Spinal cord (tissue), 9 donors: ENCODE measurements at regions not wholly inside any gene's neighbourhood (a gene's known extent, or its start where the extent isn't known, plus 50 kb on each side); places are given as distances from the start of the nearest gene placed in this dataset.

Experiments used
- DNase-seq, 6 donors: peaks; one replicate each; pipeline versions ENCODE4 v3.0.0 to v3.0.0-alpha.2; 2013 to 2015; ENCODE audit warnings: low spot score in 6 of 6, low read depth in 4 of 6
- H3K27ac ChIP-seq: one replicate; pipeline ENCODE4 v1.5.1; 2013; ENCODE audit warnings: low read depth, low read length, control low read depth
- H3K27me3 ChIP-seq: one replicate; pipeline ENCODE4 v1.6.1; 2013; ENCODE audit warnings: low read length; ENCODE audit not compliant: control insufficient read depth, insufficient read depth
- H3K36me3 ChIP-seq: one replicate; pipeline ENCODE4 v1.6.1; 2013; ENCODE audit warnings: low read length; ENCODE audit not compliant: control insufficient read depth, insufficient read depth
- H3K4me1 ChIP-seq: one replicate; pipeline ENCODE4 v1.6.1; 2013; ENCODE audit warnings: low read length; ENCODE audit not compliant: control insufficient read depth, insufficient read depth
- H3K4me3 ChIP-seq: one replicate; pipeline ENCODE4 v1.5.1; 2013; ENCODE audit warnings: low read depth, low read length, control low read depth
- H3K9me3 ChIP-seq: one replicate; pipeline ENCODE4 v1.6.1; 2013; ENCODE audit warnings: low read length; ENCODE audit not compliant: control insufficient read depth, insufficient read depth
- WGBS: methylation state at CpG from one replicate; pipeline ENCODE4 v1.1.5; 2013; ENCODE audit warnings: missing lambda C conversion rate; ENCODE audit not compliant: insufficient coverage; 5-methylcytosine and 5-hydroxymethylcytosine counted together
- donor health status: healthy.

DNA sequence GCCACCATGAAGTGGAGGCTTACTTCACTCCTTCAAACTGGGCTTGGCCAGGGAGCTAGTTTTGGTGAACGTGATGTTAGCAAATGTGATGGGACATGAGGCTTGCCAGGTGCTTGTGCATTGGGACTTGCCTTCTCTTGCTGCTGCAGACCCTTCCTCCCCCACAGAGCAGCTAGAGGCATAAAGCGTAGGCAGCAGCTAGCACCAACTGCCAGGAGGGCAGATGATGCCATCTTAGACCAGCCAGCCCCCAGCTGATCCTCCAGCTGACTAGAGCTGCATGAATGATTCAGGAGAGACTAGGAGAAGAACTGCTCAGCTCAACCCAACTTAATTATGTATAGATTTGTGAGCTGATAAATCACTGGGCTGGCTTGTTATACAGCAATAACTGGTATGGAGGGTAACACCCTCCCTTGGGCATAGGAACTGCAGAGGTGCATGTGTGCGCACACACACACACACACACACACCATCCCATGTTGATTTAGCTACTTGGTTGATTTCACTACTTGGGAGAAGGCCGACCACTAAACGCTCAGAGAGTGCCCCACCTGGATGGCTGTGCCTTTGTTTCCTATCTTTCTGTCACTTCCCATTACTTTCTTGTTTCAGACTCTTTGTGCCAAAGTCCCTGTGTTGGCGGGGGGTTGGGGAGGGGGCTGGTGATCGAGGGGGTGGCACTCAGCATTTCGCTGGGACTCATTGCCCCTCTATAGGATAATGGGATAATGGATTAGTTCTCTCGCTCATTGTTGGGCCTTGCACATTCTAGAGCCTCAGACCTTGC lies 202.8 kb downstream of the ADAMTS15 start:
- Histone ChIP-seq H3K4me1 (peaks cover 17% of the 10 kb centered on the region), H3K27ac (no peak overlapping the region), H3K4me3 (no peak overlapping the region), H3K9me3 (no peaks in the 10 kb centered on the region), H3K27me3 (no peaks in the 10 kb centered on the region), H3K36me3 (no peaks in the 10 kb centered on the region)
- peak in 1 of 6 donors; percentile 62 for DNase-seq
- WGBS: 100% methylated on average over 2 of the region's 9 CpGs

- no peak overlapping the region for H3K27ac ChIP-seq
- DNase-seq: no peak
- peaks cover 17% of the 10 kb centered on the region for H3K4me1 ChIP-seq
- H3K9me3 ChIP-seq: no peaks in the 10 kb centered on the region
- no peaks in the 10 kb centered on the region for H3K27me3 ChIP-seq
- H3K36me3 ChIP-seq: no peaks in the 10 kb centered on the region
- no peak overlapping the region for H3K4me3 ChIP-seq
- WGBS: no CpG with 5 or more reads among the region's 3 CpGs
Observed at GRCh38 chr11:130652671-130653335, 204.4 kb downstream of the ADAMTS15 start.

- DNase-seq: peak in 2 of 6 donors; percentile 89 to 91
- Histone ChIP-seq H3K4me1 (peaks cover 14% of the 10 kb centered on the region), H3K36me3 (no peaks in the 10 kb centered on the region), H3K27ac (no peak overlapping the region), H3K4me3 (no peak overlapping the region), H3K9me3 (no peaks in the 10 kb centered on the region), H3K27me3 (no peaks in the 10 kb centered on the region)
- WGBS: 58% methylated on average over 1 of the region's 5 CpGs
Observed at GRCh38 chr11:130653838-130654636, 205.6 kb downstream of the ADAMTS15 start.

- DNase-seq: no peak
- no peaks in the 10 kb centered on the region for H3K36me3 ChIP-seq
- no peak overlapping the region for H3K27ac ChIP-seq
- H3K4me3 ChIP-seq: no peak overlapping the region
- WGBS: 100% methylated on average over 1 of the region's 2 CpGs
- H3K27me3 ChIP-seq: no peaks in the 10 kb centered on the region
- H3K9me3 ChIP-seq: no peaks in the 10 kb centered on the region
- H3K4me1 ChIP-seq: peaks cover 8% of the 10 kb centered on the region
Observed at GRCh38 chr11:130655300-130655699, 206.9 kb downstream of the ADAMTS15 start.

DNA sequence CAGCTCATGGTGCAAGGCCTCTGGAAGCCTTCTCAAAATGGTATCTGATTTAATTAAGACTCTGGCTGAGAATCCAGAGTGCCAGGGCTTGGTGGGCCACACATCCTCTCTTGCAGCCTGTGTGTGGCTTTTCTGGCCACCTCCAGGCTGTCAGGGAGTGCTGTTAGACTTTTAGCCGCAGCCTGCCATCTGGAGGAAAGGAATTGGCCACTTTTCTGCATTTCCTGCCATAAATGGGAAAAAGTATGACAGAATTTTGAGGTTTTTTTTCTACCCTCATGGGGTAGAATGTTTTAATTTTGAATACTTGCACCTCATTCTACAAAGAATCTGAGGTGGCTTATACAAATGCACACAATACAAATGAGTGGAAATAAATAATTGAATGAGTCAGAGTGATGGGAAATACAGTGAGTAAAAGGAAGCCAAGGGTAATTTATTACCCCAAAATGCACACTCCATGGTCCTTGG lies 218.4 kb downstream of the ADAMTS15 start:
- peak in 1 of 6 donors; percentile 35 for DNase-seq
- Histone ChIP-seq H3K9me3 (no peaks in the 10 kb centered on the region), H3K27ac (no peak overlapping the region), H3K27me3 (no peaks in the 10 kb centered on the region), H3K4me3 (no peak overlapping the region), H3K36me3 (no peaks in the 10 kb centered on the region), H3K4me1 (peaks cover 4% of the 10 kb centered on the region)
- 50% methylated on average over 1 of the region's 1 CpG for WGBS

GRCh38 chr11:130668751-130669150 lies 220.3 kb downstream of the ADAMTS15 start:
- Histone ChIP-seq H3K4me1 (peaks cover 18% of the 10 kb centered on the region), H3K4me3 (no peak overlapping the region), H3K9me3 (no peaks in the 10 kb centered on the region), H3K27ac (no peak overlapping the region), H3K36me3 (no peaks in the 10 kb centered on the region), H3K27me3 (no peaks in the 10 kb centered on the region)
- no CpG with 5 or more reads among the region's 2 CpGs for WGBS
- DNase-seq: no peak

- no peaks in the 10 kb centered on the region for H3K27me3 ChIP-seq
- WGBS: no CpG with 5 or more reads among the region's 6 CpGs
- no peaks in the 10 kb centered on the region for H3K9me3 ChIP-seq
- no peak overlapping the region for H3K27ac ChIP-seq
- H3K4me3 ChIP-seq: no peak overlapping the region
- no peaks in the 10 kb centered on the region for H3K36me3 ChIP-seq
- H3K4me1 ChIP-seq: peaks cover 19% of the 10 kb centered on the region
- DNase-seq: no peak
Observed at GRCh38 chr11:130670200-130670599, 221.8 kb downstream of the ADAMTS15 start.

GRCh38 chr11:130671801-130672700 lies 223.6 kb downstream of the ADAMTS15 start:
- H3K27ac ChIP-seq: peak overlapping the region; percentile 20
- peak in 5 of 6 donors; percentile 50 to 95 (median 68) for DNase-seq
- 49% methylated on average over 14 of the region's 14 CpGs for WGBS
- H3K4me1 ChIP-seq: peaks cover 19% of the 10 kb centered on the region
- no peaks in the 10 kb centered on the region for H3K9me3 ChIP-seq
- no peaks in the 10 kb centered on the region for H3K27me3 ChIP-seq
- H3K36me3 ChIP-seq: no peaks in the 10 kb centered on the region
- no peak overlapping the region for H3K4me3 ChIP-seq

GRCh38 chr11:130672911-130673310 lies 224.5 kb downstream of the ADAMTS15 start:
- Histone ChIP-seq H3K9me3 (no peaks in the 10 kb centered on the region), H3K4me1 (peaks cover 19% of the 10 kb centered on the region), H3K36me3 (no peaks in the 10 kb centered on the region), H3K27me3 (no peaks in the 10 kb centered on the region), H3K27ac (peak overlapping the region; percentile 20), H3K4me3 (no peak overlapping the region)
- peak in 1 of 6 donors; percentile 26 for DNase-seq
- WGBS: 63% methylated on average over 5 of the region's 5 CpGs
